GM21619 (cell line): ENCODE measurements at regions not wholly inside any gene's neighbourhood (a gene's known extent, or its start where the extent isn't known, plus 50 kb on each side); places are given as distances from the start of the nearest gene placed in this dataset.

Experiments used
- ATAC-seq: cut with Tn5 transposase; IDR thresholded peaks from one replicate; pipeline ENCODE4 v1.9.1; 2021; ENCODE audit not compliant: unreplicated experiment

DNA sequence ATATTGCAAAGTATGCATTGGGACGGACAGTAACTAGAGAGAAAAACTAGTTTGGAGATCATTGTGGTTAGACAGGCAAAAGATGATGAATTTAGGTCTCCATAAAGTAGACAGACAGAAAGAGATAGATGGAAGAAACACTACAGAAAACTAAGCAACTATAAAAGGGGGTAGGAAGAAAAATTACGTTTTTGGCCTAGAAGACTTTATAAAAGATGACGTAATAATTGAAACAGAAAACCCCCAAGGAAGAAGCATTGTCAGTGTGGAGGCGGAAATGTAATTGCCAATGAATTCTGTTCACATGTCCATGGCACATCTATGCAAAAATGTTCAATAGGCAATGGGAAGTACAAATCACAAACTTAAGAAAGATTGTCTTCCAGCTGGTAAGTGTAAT lies 1211.5 kb upstream of the ZEB2 start:
- no peak for ATAC-seq

DNA sequence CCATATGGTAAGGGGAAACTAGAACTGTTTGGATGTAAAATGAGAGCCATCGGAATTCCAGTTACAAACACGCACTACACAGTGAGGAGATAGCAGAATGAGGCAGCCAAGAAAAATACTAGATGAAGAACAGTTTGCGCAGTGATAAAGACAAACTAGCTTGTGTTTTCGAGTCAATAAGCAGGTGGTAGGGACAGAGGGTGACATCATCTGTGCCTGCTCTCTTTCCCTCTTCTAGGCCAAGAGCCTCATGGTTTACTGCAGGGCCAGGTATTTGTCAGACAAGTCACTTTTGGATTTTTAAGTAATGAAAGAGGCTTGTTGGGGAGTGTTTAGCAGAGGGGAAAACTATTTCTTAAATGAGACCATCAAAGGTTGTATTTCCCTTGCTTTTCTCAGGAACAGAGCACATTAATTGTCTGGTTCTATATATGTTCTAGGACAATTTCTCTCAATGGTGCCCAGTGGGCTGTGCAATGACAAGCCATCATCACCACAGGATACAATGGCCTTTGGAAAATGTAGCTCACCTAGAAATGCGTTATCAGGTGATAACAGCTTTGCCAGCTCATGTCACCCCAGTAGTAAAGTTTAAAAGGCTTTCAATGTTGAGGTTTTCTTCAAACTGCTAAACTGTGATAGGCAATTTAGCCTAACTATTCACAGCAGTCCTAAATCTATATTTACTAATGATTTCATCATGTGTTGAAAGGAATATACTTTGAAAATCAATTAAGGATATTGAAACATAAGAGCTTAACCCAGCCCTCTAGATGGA lies 1210.3 kb upstream of the ZEB2 start:
- ATAC-seq: no peak

DNA sequence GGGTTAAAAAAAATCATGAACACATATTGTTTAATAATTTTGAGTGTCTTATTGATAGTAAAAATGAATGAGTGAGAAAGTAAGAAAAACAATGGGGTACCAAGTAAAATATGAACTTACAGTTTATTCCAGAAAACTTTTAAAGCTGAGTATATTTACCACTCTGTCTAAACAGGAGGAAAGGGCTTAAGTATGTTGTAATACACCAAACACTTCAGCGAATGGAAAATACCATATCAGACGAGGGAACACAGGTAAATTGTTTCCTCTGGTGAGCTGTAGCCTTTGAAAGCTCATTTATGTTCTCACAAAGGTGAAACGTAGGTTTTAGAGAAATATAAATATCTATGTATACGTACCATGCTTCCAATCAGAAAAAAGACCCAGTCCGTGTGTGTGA lies 1209.6 kb upstream of the ZEB2 start:
- no peak for ATAC-seq

DNA sequence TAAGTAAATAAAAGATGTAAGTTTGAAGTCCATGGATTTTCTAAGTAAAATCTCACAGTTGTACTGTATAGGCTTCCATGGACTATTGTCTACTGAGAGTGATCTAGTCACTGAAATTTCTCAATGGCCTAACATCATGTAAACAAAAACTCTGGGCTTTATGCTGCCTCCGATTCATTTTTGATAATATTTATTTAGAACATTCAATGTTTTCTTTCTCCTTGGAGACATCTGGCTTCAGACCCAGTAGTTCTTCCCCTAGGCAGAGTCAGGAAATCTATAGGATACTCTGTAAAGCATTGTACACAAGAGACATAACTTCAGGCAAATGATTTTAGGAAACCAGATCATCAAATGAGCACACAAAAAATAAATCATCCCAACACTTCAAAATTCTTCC lies 1208.6 kb upstream of the ZEB2 start:
- ATAC-seq: no peak

DNA sequence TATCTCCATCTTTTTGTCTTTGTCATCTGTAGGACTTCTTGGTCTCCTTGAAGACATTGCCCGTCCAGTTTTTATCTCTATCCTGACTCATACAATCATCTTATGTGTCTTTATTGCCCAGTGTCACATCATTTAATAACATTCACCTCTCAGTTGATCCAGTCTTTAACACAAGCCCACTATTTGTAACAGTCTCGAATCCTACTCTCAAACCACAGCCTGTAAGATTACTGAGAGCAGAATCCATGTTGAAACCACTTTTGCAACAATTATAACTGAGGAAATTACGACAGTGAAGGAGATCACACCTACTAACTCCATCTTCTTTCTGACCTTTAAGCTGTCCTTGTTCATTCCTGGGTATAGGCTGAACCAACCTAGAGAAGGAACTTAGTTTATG lies 1206.0 kb upstream of the ZEB2 start:
- no peak for ATAC-seq

DNA sequence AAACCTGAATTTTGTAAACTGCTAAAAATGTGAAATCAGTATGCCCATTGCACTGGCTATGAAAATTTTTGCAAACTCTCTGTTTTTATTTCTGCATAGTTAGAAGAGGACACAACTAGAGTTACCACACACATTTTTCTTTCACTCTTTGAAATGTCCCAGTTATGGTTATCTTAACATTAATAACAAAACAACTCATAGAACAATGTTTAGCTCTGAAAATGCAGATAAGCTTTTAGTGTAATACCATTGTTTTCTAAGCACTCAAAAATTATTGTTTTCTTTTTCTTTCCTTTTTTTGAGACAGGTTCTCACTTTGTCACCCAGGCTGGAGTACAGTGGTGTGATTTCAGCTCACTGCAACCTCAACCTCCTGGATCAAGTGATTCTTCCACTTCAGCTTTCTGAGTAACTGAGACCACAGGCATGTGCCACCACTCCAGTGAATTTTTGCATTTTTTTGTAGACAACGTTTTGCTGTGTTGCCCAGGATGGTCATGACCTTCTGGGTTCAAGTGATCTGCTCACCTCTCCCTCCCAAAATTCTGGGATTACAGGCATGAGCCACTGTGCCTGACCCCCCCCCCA lies 1204.5 kb upstream of the ZEB2 start:
- no peak for ATAC-seq

DNA sequence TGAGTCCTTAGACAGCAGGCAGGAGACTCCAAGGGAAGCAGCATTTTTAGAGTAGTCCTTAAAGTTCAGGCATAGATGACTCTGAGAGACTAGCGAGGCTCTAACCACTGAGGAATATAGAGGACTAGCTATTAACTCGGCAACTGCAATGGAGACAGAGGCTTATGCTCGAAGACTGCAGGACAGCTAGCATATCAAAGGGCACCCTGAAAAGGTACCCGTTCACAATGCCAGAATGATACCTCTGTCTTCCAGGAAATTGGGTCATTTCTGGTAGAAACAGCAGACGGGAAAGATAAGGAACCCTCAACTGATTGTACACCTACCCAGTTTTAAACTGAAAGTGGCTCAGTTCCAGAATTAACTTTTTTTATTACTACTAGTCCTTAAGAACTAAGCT lies 1204.0 kb upstream of the ZEB2 start:
- no peak for ATAC-seq

DNA sequence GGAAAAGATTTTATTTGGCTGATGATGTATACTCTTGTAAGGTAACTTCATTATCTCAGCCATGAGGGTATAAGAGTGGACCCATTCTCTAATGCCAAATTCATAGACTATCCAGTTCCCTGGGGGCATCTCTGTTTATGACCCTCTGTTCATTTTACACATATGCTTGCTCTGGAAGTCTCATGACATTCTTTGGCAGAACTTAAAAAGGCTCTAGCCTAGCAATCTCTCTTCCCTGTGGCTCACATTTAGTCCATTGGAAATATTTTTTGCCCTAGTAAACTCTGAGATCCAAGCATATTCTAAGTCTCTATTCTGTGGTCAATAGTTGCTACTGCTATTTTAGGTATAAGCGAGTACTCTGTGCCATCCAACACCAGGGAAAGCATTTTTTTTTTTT lies 1201.8 kb upstream of the ZEB2 start:
- no peak for ATAC-seq

DNA sequence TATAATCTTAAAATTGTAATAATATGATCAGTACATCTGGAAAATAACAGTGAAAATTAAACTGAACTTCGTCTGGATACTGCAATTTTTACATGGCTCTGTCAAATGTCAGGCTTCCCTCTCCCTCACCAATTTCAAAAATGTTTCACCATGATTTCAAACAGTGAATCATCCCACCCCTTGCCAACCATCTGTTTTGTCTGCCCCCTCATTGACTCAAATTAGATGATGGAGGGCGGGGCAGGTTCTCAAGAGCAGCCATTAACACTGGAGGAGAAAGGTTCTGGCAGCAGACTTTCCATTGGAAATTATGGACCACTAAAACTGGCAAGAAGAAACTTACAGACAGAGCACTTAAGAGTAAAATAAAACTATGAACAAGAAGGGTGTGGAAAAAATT lies 1195.7 kb upstream of the ZEB2 start:
- ATAC-seq: no peak

DNA sequence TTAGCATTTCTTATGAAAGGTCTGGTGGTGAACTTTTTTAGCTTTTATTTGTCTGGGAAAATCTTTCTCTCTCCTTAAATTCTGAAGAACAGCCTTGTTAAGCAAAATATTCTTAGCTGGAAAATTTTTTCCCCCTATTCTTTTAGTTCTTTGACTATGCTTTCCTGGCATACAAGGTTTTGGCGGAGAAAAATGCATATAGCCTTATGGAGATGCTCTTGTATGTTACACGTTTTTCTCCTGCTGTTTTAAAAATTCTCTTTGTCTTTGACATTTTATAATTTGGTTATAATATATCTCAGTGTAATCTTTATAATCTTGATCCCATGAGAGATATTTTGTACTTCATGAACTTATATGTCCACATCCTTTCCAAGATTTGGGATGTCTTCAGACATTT lies 1190.4 kb upstream of the ZEB2 start:
- ATAC-seq: no peak

DNA sequence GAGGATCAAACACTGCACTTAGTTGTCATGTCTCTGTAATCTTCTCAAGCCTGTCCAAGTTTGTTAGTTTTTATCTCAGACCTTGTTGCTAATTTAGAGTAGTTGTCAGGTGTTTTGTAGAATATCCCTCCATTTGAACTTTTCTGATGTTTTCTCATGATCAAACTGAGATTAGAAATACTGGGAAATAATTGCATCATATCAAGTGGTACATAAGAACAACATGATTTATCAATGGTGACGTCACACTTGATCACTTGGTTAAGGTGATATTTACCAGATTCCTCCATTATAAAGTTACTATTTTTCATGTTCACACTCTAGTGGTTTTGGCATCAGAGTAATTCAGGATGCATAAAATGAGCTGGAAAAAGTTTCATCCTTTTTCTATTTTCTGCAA lies 1182.4 kb upstream of the ZEB2 start:
- no peak for ATAC-seq

DNA sequence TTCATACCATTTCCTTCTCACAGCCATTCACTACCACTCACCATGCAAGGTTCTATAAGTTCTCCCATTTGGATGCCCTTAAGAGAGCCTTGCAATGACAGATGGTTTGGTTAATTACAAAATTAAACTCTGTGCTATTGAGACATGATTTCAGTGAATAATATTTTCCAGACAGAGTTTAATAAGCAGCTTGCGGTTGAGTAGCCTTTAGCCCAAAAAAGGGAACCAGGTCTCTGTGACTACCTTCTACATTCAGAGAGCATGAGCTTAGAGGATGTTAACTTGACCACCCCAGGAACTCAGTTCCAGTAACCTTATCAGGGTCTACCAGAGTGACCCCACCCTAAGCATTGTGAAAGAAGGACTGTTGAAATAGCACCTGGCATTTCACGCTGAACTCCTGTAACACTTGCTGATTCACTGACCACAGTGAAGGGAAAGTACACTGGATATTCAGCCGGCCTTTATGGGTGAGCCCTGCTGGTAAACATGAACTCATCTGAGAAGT lies 1173.1 kb upstream of the ZEB2 start:
- peak; percentile 90 for ATAC-seq

DNA sequence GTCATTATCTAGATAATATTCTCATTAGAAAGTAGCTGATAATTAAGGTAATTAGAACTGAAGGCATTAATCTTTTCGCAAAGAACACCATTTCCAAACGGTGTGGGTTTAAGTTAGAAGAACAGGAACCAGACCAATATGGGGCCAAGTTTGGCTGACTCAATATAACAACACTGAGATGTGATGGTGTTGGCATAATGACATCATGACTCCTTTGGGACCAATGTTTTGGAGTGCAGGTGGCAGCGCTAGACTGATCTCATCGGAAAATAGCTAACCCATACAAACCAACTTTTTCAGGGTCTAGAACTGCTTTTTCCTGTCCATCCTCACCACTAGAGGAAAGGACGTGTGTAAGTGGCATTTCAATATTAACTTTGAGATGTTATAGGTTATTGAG lies 1171.7 kb upstream of the ZEB2 start:
- ATAC-seq: no peak

DNA sequence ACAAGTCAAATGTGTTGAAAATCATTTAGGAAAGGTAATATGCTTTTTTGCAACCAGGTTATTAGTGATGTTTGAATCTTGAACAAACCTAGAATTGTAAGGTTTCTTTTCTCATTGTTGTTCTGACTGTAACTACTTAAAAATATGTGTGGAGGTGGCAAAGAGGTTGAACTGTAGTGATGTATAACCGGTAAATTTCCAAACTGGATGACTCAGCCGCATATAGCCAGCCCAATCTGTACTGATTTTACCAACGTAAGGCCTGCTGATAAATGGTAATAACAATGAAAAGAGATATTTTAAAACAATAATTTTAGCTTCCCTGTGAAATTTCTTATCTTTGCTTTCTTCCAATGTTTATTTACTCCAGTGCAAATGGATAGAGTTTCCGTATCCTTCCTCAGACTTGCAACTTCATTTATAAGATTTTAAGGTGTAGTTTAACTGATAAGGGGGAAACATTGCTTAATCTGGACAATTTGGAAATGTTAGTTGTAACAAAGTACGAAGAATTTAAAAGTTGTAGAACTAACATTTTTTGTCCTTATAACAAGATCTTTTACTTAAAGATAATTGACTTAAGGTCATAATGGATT lies 1170.4 kb upstream of the ZEB2 start:
- ATAC-seq: no peak

DNA sequence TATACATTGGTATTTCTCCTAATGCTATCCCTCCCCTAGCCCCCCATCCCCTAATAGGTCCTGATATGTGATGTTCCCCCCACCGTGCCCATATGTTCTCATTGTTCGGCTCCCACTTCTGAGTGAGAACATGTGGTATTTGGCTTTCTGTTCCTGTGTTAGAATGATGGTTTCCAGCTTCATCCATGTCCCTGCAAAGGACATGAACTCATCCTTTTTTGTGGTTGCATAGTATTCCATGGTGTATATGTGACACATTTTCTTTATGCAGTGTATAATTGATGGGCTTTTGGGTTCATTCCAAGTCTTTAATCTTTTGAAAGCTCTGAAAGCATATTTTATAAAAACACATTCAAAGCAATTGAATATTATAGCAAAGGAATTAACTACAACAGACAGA lies 1169.4 kb upstream of the ZEB2 start:
- ATAC-seq: no peak

DNA sequence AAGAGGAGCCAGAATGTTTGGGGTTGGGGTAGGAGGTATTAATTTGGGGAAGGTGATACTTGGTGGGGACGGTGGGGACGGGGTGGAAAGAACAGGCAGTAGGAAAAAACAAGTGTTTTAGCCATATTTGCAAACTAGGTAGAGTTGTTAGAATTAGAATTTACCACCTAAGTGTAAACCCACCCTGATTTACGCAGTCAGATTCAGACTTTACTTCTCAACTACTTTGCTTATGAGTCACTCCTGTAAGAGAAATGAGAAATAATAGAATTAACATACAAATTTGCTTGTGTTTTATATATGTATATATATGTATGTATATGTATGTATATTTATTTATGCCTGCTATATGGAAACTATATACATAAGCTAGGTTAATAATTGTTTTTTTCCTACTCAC lies 1168.2 kb upstream of the ZEB2 start:
- no peak for ATAC-seq

DNA sequence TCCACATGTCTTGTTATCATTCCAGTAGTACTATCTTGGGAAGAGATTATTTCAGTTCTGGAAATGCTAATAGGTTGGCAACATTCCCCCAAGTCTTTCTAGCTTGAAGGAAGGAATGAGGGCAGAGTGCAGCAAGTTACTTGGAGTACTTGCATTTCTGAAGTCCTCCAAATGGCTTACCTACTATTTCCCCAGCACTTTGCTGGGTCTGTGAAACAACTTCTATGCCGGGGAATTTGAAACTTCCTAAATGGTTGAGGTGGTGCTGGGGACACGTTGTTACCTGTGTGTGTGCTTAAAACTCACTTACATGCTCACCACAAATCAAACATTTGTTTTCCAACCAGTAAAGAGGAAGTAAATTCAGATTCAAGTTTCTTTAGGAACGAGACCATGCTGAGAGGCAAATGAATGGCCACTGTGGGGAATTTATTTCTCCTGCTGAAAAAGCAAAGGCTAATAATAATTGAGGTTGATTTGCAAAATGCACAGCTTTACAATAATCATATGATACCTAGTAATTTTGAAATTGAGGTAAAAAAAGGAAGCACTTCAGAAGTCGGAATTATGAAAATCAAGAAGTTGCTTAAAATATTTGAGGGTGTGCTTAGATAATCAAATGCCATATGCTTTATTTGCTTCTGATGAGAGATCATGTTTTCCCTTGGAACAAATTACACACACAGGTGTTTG lies 1167.7 kb upstream of the ZEB2 start:
- no peak for ATAC-seq

DNA sequence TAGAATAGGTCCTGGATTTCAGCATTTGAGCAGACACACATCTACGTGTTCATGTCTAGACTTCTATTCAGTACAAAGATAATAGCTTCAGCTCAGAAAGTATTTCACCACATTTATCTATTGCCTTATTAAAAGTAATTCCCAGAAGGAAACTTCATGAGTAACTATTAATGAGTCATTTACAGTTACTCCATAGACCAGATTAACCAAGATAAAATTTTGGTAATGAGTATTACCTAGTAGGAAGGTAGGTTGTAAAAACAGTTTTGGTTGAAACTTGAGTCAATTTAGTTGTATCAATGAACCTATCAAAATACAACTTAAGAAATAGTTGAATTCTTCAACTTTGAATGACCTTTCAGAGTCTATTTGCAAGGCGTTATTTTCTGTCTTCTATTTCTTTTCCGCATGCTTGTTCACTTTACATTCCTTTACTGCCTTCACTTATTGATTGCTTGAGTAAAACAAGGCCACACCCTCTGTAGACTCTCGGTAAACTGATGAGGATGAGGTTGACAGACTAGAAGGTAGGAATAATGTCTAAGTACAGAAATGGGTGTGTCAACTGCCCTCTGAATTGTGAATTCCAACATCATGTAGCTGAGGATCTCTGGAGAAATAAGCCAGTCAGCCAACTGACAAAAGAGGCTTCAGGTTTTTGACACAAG lies 1165.6 kb upstream of the ZEB2 start:
- no peak for ATAC-seq

DNA sequence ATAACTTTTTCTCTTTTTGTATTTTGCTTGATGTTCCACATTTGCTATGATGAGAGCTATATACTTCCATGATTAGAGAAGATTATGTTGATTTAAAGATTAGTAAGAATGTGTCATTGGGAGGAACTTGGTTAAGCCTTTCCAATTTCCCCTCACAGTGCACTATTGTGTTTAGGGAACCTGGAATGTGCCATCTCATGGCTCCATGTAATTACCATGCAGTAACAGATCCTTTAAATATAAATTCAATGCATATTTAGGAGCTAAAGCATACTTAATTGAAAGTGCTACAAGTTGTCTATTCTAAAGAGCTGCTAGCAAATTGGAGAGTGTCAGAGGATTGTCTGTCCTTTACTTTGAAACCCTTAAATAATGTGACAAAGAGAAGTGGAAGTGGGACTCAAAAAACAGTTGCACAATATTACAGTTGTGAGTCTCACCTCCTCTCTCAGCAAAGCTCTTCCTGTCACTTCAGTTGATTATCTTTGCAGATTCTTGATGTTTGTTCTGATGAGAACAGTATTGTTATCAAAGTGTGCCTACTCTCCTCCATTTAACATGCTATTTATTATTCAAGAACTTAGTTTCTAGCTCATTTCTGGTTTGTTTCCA lies 1162.7 kb upstream of the ZEB2 start:
- no peak for ATAC-seq

DNA sequence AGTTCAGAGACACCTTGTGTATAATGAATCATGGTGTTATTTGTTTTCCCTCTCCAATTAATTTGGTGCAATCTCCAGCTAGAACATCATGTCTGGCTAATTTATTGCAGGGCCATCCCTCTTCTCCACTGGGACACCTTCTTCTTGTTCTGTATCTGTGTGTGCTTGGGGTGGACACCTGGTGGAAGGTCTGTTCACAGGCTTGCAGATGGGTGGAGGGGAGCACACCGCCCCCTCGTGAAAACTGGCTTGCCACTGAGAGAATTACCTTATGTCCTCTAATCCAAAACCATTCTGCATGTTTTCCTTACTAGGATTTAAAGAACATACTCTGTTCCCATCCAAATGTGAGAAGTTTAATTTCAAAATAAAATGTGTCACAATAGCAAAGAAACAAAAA lies 1160.4 kb upstream of the ZEB2 start:
- ATAC-seq: no peak

DNA sequence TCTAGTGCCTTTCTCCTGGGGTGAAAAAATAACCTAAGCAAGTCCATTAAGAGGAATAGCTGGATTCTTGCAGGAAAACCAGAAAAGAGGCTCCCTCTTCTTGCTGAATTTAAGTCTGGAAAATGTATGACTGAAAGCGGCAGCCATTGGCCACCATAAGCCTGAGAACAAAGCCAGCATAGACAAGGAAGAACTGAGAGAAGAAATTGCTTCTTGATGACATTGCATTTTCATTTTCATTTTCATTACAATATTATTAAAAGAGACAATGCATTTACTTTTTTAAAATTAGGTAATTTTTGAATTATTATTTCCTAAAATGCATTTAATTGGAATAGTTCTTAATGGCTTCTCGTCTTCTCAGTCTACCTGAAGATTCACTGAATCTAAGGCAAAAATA lies 1157.5 kb upstream of the ZEB2 start:
- ATAC-seq: no peak
